B cell (primary cell): ENCODE measurements at regions not wholly inside any gene's neighbourhood (a gene's known extent, or its start where the extent isn't known, plus 50 kb on each side); places are given as distances from the start of the nearest gene placed in this dataset.

Experiments used
- ATAC-seq: fragments of 200-7000 bp; cut with Tn5 transposase; one replicate; pipeline ENCODE4 v1.10.0; 2021; ENCODE audit warnings: low read depth, mild to moderate bottlenecking, moderate number of reproducible peaks, moderate library complexity
- CTCF ChIA-PET: fragments of 350-600 bp; sonication (Branson Sonifier 250); formaldehyde crosslinking; loops from one replicate; lab custom pipeline; 2021; ENCODE audit warnings: antibody characterized with exemption, inconsistent platforms; lab: Charles Lee
- POLR2A ChIA-PET: fragments of 350-600 bp; sonication (Branson Sonifier 250); formaldehyde crosslinking; loops from one replicate; lab custom pipeline; 2021; ENCODE audit warnings: antibody characterized with exemption; lab: Charles Lee
- DNase-seq: peaks from one replicate; pipeline ENCODE4 v3.0.0; 2013
- H2AFZ ChIP-seq: 2 replicates; pipeline ENCODE4 v1.6.1; 2012; ENCODE audit warnings: mild to moderate bottlenecking, low read depth, low read length; ENCODE audit not compliant: insufficient read depth, poor library complexity, severe bottlenecking
- H3K27ac ChIP-seq, 2 donors: 1 replicate in 1 of 2; 2 replicates in 1 of 2; pipeline ENCODE4 v1.5.1; 2012 to 2013; ENCODE audit warnings: low read length in 2 of 2, mild to moderate bottlenecking in 2 of 2, moderate library complexity in 1 of 2
- H3K27me3 ChIP-seq, 4 experiments: fragments of 200-600 bp in 1 of 4; sonication (generic) in 1 of 4; replicated peaks in 1 of 4; 1 replicate in 2 of 4; 2 replicates in 2 of 4; pipeline versions ENCODE4 v1.6.1 to v1.7.0; 2013 to 2016; ENCODE audit warnings: low read length in 3 of 4, mild to moderate bottlenecking in 2 of 4, mixed read lengths in 1 of 4, moderate library complexity in 1 of 4; ENCODE audit not compliant: insufficient read depth in 4 of 4, control insufficient read depth in 3 of 4; ENCODE audit errors: control extremely low read depth in 1 of 4
- H3K36me3 ChIP-seq, 2 experiments: replicated peaks in 1 of 2; 1 replicate in 1 of 2; 2 replicates in 1 of 2; pipeline versions ENCODE4 v1.6.1 to v1.7.1; 2013; ENCODE audit warnings: low read length in 1 of 2; ENCODE audit not compliant: insufficient read depth in 2 of 2, control insufficient read depth in 1 of 2; ENCODE audit errors: control extremely low read depth in 1 of 2, extremely low read depth in 1 of 2
- H3K4me1 ChIP-seq, 2 donors: fragments of 200-600 bp in 1 of 2; sonication (generic) in 1 of 2; 1 replicate in 1 of 2; 2 replicates in 1 of 2; pipeline versions ENCODE4 v1.5.1 to v1.6.1; 2013 to 2017; ENCODE audit warnings: low read length in 2 of 2; ENCODE audit not compliant: control insufficient read depth in 2 of 2, insufficient read depth in 2 of 2
- H3K4me2 ChIP-seq: replicated peaks from 2 replicates; pipeline ENCODE3; 2012; ENCODE audit warnings: mild to moderate bottlenecking, low read depth, low read length; ENCODE audit not compliant: poor library complexity, severe bottlenecking
- H3K4me3 ChIP-seq, 5 experiments: fragments of 200-600 bp in 1 of 5; sonication (generic) in 1 of 5; 1 replicate in 3 of 5; 2 replicates in 2 of 5; pipeline versions ENCODE4 v1.5.1 to v1.7.0; 2011 to 2016; ENCODE audit warnings: low read length in 4 of 5, mild to moderate bottlenecking in 4 of 5, low read depth in 2 of 5, control low read depth in 1 of 5, moderate library complexity in 1 of 5; ENCODE audit not compliant: insufficient read depth in 1 of 5; ENCODE audit errors: control extremely low read depth in 1 of 5, extremely low read depth in 1 of 5
- H3K79me2 ChIP-seq: fragments of 200-600 bp; sonication (generic); one replicate; pipeline ENCODE4 v1.6.0; 2016; ENCODE audit warnings: low read length; ENCODE audit not compliant: control insufficient read depth, insufficient read depth
- H3K9ac ChIP-seq: fragments of 200-600 bp; sonication (generic); 2 replicates; pipeline ENCODE4 v1.6.1; 2017; ENCODE audit warnings: mild to moderate bottlenecking, low read length, moderate library complexity
- H3K9me3 ChIP-seq, 3 donors: one replicate each; pipeline versions ENCODE4 v1.6.1 to v1.7.1; 2013; ENCODE audit warnings: low read length in 2 of 3; ENCODE audit not compliant: control insufficient read depth in 2 of 3, insufficient read depth in 1 of 3; ENCODE audit errors: control extremely low read depth in 1 of 3
- H4K20me1 ChIP-seq: 2 replicates; pipeline ENCODE4 v1.6.0; 2012; ENCODE audit warnings: mild to moderate bottlenecking, low read length; ENCODE audit not compliant: insufficient read depth, control insufficient read depth, poor library complexity, severe bottlenecking
- H3K27ac Mint-ChIP-seq: one replicate; pipeline ENCODE4 v1.8.0; 2021; ENCODE audit warnings: mixed read lengths
- H3K27me3 Mint-ChIP-seq: one replicate; pipeline ENCODE4 v1.8.0; 2021; ENCODE audit warnings: mixed read lengths
- H3K4me1 Mint-ChIP-seq: one replicate; pipeline ENCODE4 v1.8.0; 2021; ENCODE audit warnings: mixed read lengths
- H3K4me3 Mint-ChIP-seq: one replicate; pipeline ENCODE4 v1.8.0; 2021; ENCODE audit warnings: mixed read lengths
- H3K9me3 Mint-ChIP-seq: one replicate; pipeline ENCODE4 v1.8.0; 2022; ENCODE audit warnings: mixed read lengths; ENCODE audit not compliant: insufficient read depth
- EZH2 ChIP-seq: IDR thresholded peaks from 2 replicates; pipeline ENCODE4 v1.6.1; 2012; ENCODE audit warnings: borderline replicate concordance, low read depth, mild to moderate bottlenecking, moderate library complexity, low read length; ENCODE audit not compliant: insufficient read depth, poor library complexity, severe bottlenecking
- WGBS: methylation state at CpG from one replicate; pipeline ENCODE4 v1.1.5; 2013; ENCODE audit warnings: missing lambda C conversion rate; ENCODE audit not compliant: insufficient coverage; 5-methylcytosine and 5-hydroxymethylcytosine counted together
- intact Hi-C: fragments of 100-400 bp; cut with micrococcal nuclease; formaldehyde crosslinking; loops from one replicate; pipeline ENCODE4 v1.10.0; 2022
- TF ChIP-seq, protein P1 (sequence below): fragments of 200-600 bp; IDR thresholded peaks from one replicate; pipeline ENCODE4 v1.8.0; 2022; ENCODE audit warnings: antibody characterized with exemption, mild to moderate bottlenecking

DNA sequence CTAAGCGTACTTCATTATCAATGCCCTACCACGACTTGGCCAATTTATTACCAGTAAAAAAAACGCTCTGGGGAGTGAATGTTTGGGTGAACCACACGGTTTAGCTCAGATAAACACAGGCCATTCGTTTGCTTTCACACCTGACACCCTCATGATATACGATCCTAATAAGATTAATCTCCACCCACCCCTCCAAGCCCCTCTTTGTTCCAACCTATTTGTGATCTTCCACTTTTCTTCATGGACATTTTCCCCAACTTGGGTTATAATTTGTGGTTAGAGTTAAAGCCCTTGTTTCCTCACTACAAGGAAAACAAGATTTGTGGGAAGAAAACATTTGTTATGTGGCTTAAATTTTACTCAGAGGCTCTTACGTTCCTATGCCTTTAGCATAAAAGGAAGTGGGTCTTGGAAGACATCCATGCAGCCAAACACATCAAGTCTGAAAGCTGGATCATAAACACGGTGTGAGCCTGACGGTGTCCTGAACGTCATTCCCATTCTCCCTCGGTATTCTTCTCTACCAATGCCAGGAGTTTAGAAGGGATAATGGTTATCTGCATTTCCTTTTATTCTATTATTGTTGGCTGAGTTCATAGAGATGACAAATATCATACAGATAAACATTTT is 518.9 kb downstream of the NR2F2 start:
- ChIA-PET POLR2A (no interaction called here), CTCF (no interaction called here)
- Histone ChIP-seq H2AFZ (no peak overlapping the region), H3K4me1 (no peaks in the 10 kb centered on the region), H3K9me3 (no peaks in the 10 kb centered on the region), H3K27ac (no peak overlapping the region), H3K36me3 (no peaks in the 10 kb centered on the region), H3K79me2 (no peaks in the 10 kb centered on the region), H3K27me3 (no peaks in the 10 kb centered on the region), H3K9ac (no peak overlapping the region), H3K4me3 (no peak overlapping the region), H4K20me1 (no peaks in the 10 kb centered on the region), H3K4me2 (no peak overlapping the region)
- WGBS = 39% methylated on average over 3 of the region's 11 CpGs
- Mint-ChIP-seq H3K27me3 (no peaks in the 10 kb centered on the region), H3K27ac (no peak overlapping the region), H3K9me3 (peaks cover 8% of the 10 kb centered on the region), H3K4me3 (no peak overlapping the region), H3K4me1 (no peaks in the 10 kb centered on the region)
- TF ChIP-seq, protein P1, sequence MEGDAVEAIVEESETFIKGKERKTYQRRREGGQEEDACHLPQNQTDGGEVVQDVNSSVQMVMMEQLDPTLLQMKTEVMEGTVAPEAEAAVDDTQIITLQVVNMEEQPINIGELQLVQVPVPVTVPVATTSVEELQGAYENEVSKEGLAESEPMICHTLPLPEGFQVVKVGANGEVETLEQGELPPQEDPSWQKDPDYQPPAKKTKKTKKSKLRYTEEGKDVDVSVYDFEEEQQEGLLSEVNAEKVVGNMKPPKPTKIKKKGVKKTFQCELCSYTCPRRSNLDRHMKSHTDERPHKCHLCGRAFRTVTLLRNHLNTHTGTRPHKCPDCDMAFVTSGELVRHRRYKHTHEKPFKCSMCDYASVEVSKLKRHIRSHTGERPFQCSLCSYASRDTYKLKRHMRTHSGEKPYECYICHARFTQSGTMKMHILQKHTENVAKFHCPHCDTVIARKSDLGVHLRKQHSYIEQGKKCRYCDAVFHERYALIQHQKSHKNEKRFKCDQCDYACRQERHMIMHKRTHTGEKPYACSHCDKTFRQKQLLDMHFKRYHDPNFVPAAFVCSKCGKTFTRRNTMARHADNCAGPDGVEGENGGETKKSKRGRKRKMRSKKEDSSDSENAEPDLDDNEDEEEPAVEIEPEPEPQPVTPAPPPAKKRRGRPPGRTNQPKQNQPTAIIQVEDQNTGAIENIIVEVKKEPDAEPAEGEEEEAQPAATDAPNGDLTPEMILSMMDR = no peak
- TF ChIP-seq EZH2 = no peak
- DNase-seq (no peak), ATAC-seq (no peak)
- intact Hi-C loops = no loop called here

DNA sequence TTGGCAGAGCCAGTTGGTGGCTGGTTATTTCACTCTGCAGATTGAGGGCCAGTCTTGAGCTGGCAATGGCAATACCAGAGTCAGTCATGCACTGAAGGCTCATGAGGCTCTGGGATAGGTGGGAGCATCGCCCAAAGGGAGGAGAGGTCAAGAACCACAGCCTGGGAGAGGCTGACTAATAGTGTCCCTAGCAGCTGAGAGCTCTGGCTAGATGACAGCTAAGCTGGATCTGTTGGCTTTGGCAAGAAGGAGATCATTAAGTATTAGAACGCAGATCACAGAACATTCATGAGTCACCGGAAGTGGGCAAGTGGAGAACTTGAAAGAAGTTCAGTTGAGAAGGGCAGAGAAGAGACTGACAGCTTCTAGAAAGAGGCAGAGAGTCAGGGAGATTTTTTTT is 521.1 kb downstream of the NR2F2 start:
- Mint-ChIP-seq H3K4me3 (no peak overlapping the region), H3K27ac (no peak overlapping the region)
- DNase-seq = no peak

More for the DNA sequence above, 521.1 kb downstream of the NR2F2 start:
- Histone ChIP-seq H3K9me3 (no peaks in the 10 kb centered on the region), H3K27me3 (no peaks in the 10 kb centered on the region), H3K36me3 (no peaks in the 10 kb centered on the region), H3K4me1 (no peaks in the 10 kb centered on the region), H2AFZ (no peak overlapping the region), H3K4me2 (no peak overlapping the region), H3K9ac (no peak overlapping the region), H3K27ac (no peak overlapping the region), H3K4me3 (no peak overlapping the region), H3K79me2 (no peaks in the 10 kb centered on the region), H4K20me1 (no peaks in the 10 kb centered on the region)
- H3K9me3 Mint-ChIP-seq = peaks cover 11% of the 10 kb centered on the region
- no peaks in the 10 kb centered on the region for H3K4me1 Mint-ChIP-seq
- no peak for ATAC-seq
- WGBS = 92% methylated on average over 3 of the region's 3 CpGs
- TF ChIP-seq, protein P1 = no peak
- TF ChIP-seq EZH2 = no peak
- ChIA-PET POLR2A (no interaction called here), CTCF (no interaction called here)
- intact Hi-C loops = no loop called here
- H3K27me3 Mint-ChIP-seq = no peaks in the 10 kb centered on the region
